OCI-LY1 (cell line): ENCODE measurements at regions not wholly inside any gene's neighbourhood (a gene's known extent, or its start where the extent isn't known, plus 50 kb on each side); places are given as distances from the start of the nearest gene placed in this dataset.

Source experiments
- H2AFZ ChIP-seq: fragments of 200-600 bp; sonication (generic), shearing (Covaris generic); 2 replicates; pipeline ENCODE4 v1.6.0; 2014; ENCODE audit warnings: antibody characterized with exemption, mild to moderate bottlenecking, low read length
- H3F3A ChIP-seq: fragments of 200-600 bp; sonication (generic), shearing (Covaris generic); 2 replicates; pipeline ENCODE4 v1.6.0; 2014; ENCODE audit warnings: mild to moderate bottlenecking, antibody characterized with exemption, low read length, moderate library complexity; ENCODE audit not compliant: insufficient read depth
- H3K27ac ChIP-seq: fragments of 200-600 bp; sonication (generic); 2 replicates; pipeline ENCODE4 v1.5.1; 2014; ENCODE audit warnings: low read length, mixed run types, mild to moderate bottlenecking, low read depth; ENCODE audit not compliant: poor library complexity, severe bottlenecking
- H3K27me3 ChIP-seq: fragments of 200-600 bp; sonication (generic); 2 replicates; pipeline ENCODE4 v1.6.0; 2014; ENCODE audit warnings: antibody characterized with exemption, mild to moderate bottlenecking, low read length, moderate library complexity; ENCODE audit not compliant: insufficient read depth
- H3K36me3 ChIP-seq: fragments of 200-600 bp; sonication (generic); 2 replicates; pipeline ENCODE4 v1.6.1; 2014; ENCODE audit warnings: mild to moderate bottlenecking, antibody characterized with exemption, low read length, moderate library complexity, mixed read lengths; ENCODE audit not compliant: insufficient read depth
- H3K4me1 ChIP-seq: fragments of 200-600 bp; sonication (generic); 2 replicates; pipeline ENCODE4 v1.5.1; 2014; ENCODE audit warnings: mild to moderate bottlenecking, low read length, moderate library complexity; ENCODE audit not compliant: insufficient read depth, severe bottlenecking
- H3K4me2 ChIP-seq: fragments of 200-600 bp; sonication (generic), shearing (Covaris generic); 2 replicates; pipeline ENCODE4 v1.6.1; 2014; ENCODE audit warnings: low read length
- H3K4me3 ChIP-seq: fragments of 200-600 bp; sonication (generic); 2 replicates; pipeline ENCODE4 v1.5.1; 2014; ENCODE audit warnings: low read length, low read depth, mild to moderate bottlenecking, mixed read lengths; ENCODE audit not compliant: poor library complexity, severe bottlenecking
- H3K79me2 ChIP-seq: fragments of 200-600 bp; shearing (Covaris generic); 2 replicates; pipeline ENCODE4 v1.6.1; 2016; ENCODE audit warnings: mixed run types, low read length, mixed read lengths; ENCODE audit not compliant: insufficient read depth
- H3K9ac ChIP-seq: fragments of 200-600 bp; sonication (generic), shearing (Covaris generic); 2 replicates; pipeline ENCODE4 v1.6.1; 2014; ENCODE audit warnings: mild to moderate bottlenecking, low read length, mixed read lengths
- H3K9me2 ChIP-seq: fragments of 200-600 bp; sonication (generic), shearing (Covaris generic); 2 replicates; pipeline ENCODE4 v1.6.1; 2014; ENCODE audit warnings: low read depth, mild to moderate bottlenecking, low read length, mixed read lengths
- H3K9me3 ChIP-seq: fragments of 200-600 bp; shearing (Covaris generic); 2 replicates; pipeline ENCODE4 v1.6.1; 2014; ENCODE audit warnings: low read length, mixed read lengths
- H4K20me1 ChIP-seq: fragments of 200-600 bp; sonication (generic), shearing (Covaris generic); 2 replicates; pipeline ENCODE4 v1.6.0; 2016; ENCODE audit warnings: mild to moderate bottlenecking, low read length; ENCODE audit not compliant: insufficient read depth
- EZH2 ChIP-seq: fragments of 200-600 bp; sonication (generic), shearing (Covaris generic); IDR thresholded peaks from 2 replicates; pipeline ENCODE4 v1.8.0; 2017; ENCODE audit warnings: borderline replicate concordance, mixed run types, mild to moderate bottlenecking, antibody characterized with exemption, low read length, moderate library complexity, mixed read lengths
- TF ChIP-seq, protein P1 (sequence below): fragments of 200-600 bp; sonication (generic), shearing (Covaris generic); IDR thresholded peaks from 2 replicates; pipeline ENCODE4 v1.5.1; 2017; ENCODE audit warnings: mild to moderate bottlenecking, antibody characterized with exemption, low read length, moderate library complexity, mixed read lengths

DNA sequence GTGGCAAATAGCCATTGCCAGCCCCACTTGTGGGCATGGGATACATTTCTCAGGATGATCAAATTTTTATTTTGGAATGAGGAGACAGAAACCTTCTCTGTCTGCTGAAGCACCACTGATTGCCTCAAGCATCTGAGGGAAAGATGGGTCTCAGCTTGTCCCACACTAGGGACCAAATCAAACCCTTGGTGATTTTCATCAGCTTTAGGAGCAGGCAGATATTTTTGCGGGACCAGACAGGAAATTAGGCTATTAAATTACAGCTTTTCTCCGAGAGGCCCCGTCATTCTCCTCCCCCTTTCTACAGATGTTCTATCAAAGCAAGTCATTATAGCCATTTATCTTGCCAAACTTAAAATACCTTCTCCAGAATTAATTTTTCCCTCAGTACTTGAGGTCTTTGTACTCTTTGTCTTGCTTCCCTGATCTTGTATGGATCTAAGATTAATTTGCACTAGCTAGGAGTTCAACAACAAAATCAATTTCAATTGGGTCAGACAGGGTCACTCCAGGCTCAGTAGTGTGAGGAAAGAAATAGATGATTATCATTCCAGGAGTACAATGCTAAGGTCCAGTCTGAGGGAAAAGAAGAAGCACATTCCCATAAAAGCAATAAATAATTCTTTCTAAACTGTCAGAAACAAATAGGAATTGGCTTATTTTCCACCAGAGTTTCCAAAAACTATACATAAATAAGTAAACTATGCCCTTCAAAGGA is 818.1 kb upstream of the SOX11 start:
- H3K4me1 ChIP-seq = no peaks in the 10 kb centered on the region
- no peaks in the 10 kb centered on the region for H3K36me3 ChIP-seq
- no peaks in the 10 kb centered on the region for H3K9me3 ChIP-seq
- H3K9ac ChIP-seq = no peak overlapping the region
- H3K27me3 ChIP-seq = no peaks in the 10 kb centered on the region
- no peaks in the 10 kb centered on the region for H3K9me2 ChIP-seq
- H2AFZ ChIP-seq = no peak overlapping the region
- no peaks in the 10 kb centered on the region for H4K20me1 ChIP-seq
- no peak overlapping the region for H3K27ac ChIP-seq
- H3F3A ChIP-seq = no peaks in the 10 kb centered on the region
- no peaks in the 10 kb centered on the region for H3K79me2 ChIP-seq
- H3K4me3 ChIP-seq = no peak overlapping the region
- H3K4me2 ChIP-seq = no peak overlapping the region
- TF ChIP-seq, protein P1, sequence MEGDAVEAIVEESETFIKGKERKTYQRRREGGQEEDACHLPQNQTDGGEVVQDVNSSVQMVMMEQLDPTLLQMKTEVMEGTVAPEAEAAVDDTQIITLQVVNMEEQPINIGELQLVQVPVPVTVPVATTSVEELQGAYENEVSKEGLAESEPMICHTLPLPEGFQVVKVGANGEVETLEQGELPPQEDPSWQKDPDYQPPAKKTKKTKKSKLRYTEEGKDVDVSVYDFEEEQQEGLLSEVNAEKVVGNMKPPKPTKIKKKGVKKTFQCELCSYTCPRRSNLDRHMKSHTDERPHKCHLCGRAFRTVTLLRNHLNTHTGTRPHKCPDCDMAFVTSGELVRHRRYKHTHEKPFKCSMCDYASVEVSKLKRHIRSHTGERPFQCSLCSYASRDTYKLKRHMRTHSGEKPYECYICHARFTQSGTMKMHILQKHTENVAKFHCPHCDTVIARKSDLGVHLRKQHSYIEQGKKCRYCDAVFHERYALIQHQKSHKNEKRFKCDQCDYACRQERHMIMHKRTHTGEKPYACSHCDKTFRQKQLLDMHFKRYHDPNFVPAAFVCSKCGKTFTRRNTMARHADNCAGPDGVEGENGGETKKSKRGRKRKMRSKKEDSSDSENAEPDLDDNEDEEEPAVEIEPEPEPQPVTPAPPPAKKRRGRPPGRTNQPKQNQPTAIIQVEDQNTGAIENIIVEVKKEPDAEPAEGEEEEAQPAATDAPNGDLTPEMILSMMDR = no peak
- TF ChIP-seq EZH2 = no peak

DNA sequence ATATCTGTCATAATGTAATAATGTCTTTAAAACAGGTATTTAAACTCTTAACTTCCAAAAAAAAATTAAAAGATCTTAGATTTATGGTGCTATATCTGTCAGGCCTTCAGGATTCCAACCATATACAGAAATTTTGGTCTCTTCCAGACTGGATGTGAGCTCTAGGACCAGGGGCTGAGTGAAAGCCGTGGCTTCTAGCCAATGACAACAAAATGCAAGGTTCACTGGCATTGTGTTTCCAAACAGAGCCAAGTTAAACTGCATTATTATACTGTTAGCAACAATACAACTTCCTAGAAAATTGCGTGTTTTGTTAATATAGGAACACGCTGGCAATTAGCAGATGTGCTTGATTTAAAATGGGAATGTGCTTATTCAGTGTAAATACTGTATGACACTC is 809.8 kb upstream of the SOX11 start:
- Histone ChIP-seq H3K27me3 (no peaks in the 10 kb centered on the region), H4K20me1 (no peaks in the 10 kb centered on the region), H3K27ac (no peak overlapping the region), H3K4me3 (no peak overlapping the region), H3K4me2 (no peak overlapping the region), H3K4me1 (no peaks in the 10 kb centered on the region), H3K36me3 (no peaks in the 10 kb centered on the region), H3F3A (no peaks in the 10 kb centered on the region), H3K79me2 (no peaks in the 10 kb centered on the region), H2AFZ (no peak overlapping the region), H3K9me3 (no peaks in the 10 kb centered on the region), H3K9ac (no peak overlapping the region), H3K9me2 (no peaks in the 10 kb centered on the region)
- TF ChIP-seq, protein P1 = no peak
- TF ChIP-seq EZH2 = no peak

DNA sequence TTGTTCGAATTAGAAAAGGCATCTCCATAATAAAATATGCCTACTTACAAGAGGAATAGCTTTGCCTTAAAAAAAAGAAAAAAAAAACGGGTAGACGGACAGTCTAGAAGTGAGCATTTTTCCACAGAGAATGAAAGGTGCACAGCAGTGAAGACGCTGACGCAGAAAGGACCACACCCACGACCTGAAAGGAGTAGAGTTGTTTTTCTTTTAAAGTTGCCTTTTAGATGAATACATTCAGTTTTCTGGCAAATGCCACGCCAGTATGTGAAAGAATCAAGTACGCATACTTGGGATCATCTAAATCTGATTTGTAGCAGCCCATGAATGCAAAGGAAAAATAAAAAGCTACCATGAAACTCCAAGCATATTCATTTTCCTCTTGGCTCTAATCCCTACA is 809.2 kb upstream of the SOX11 start:
- TF ChIP-seq EZH2 = no peak
- TF ChIP-seq, protein P1 = no peak
- H3K9me2 ChIP-seq = no peaks in the 10 kb centered on the region
- no peak overlapping the region for H3K4me2 ChIP-seq
- H2AFZ ChIP-seq = no peak overlapping the region
- no peaks in the 10 kb centered on the region for H3K27me3 ChIP-seq
- H4K20me1 ChIP-seq = no peaks in the 10 kb centered on the region
- no peaks in the 10 kb centered on the region for H3K79me2 ChIP-seq
- H3K9ac ChIP-seq = no peak overlapping the region
- H3K4me1 ChIP-seq = no peaks in the 10 kb centered on the region
- no peaks in the 10 kb centered on the region for H3F3A ChIP-seq
- H3K27ac ChIP-seq = no peak overlapping the region
- no peaks in the 10 kb centered on the region for H3K36me3 ChIP-seq
- H3K9me3 ChIP-seq = no peaks in the 10 kb centered on the region
- no peak overlapping the region for H3K4me3 ChIP-seq
